ENCODE measurements at regions not wholly inside any gene's neighbourhood (a gene's known extent, or its start where the extent isn't known, plus 50 kb on each side); places are given as distances from the start of the nearest gene placed in this dataset.

DNA sequence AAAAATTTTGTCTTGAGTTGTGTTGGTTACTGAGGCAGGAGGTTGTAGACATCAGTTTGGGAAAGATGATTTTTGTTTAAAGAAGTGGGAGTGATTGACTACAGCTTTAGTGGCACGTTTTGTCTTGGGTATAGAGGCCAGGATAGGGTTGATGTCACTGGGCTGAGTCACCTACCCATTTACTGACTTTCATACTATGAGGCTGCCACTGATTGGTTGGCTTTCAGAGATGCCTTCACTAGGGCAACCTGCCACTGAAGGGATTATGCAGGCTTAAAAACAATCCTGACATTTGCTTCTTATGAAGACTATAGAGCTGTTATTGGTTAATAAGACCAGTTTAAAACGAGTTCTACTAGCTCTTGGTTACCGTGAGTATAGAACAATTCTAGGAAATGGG, 479.1 kb downstream of the SOX11 start:
- no peaks in the 10 kb centered on the region for H4K20me1 ChIP-seq (ENCODE audit: control insufficient read depth, insufficient read depth, low read length, poor library complexity, severe bottlenecking)
- ATAC-seq (ENCODE audit: low read depth) = no peak

DNA sequence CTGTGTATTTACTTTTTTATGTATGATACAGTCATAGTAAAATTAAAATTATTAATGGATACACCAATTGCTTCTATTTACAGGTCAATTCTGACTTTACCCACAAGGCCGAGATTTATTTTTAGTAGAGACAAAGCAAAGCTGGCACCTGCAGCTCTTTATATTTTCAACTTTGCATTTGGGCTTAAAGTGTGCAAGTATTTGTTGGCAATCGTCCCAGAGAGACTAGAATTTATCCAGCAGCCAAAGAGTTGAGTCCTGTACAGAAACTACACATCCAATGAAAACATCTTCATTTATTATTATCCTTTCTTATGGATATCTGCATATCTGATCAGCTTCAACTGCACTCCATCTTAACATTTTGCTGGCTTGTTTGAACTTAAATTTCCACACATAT, 485.6 kb downstream of the SOX11 start:
- no peaks in the 10 kb centered on the region for H3K4me1 Mint-ChIP-seq
- H2AFZ ChIP-seq (ENCODE audit: insufficient read depth, low read depth, low read length, poor library complexity, severe bottlenecking) = no peak overlapping the region
- ATAC-seq (ENCODE audit: low read depth) (no peak), DNase-seq (no peak)
- no peak overlapping the region for H3K27ac Mint-ChIP-seq
- no peaks in the 10 kb centered on the region for H3K36me3 ChIP-seq (replicated peaks in 1 of 2; ENCODE audit: control extremely low read depth in 1 of 2, control insufficient read depth in 1 of 2, extremely low read depth in 1 of 2, insufficient read depth in 2 of 2, low read length in 1 of 2)
- H3K79me2 ChIP-seq (ENCODE audit: control insufficient read depth, insufficient read depth, low read length) = no peaks in the 10 kb centered on the region
- H3K4me3 ChIP-seq (ENCODE audit: control extremely low read depth in 1 of 5, extremely low read depth in 1 of 5, insufficient read depth in 1 of 5, low read depth in 2 of 5, low read length in 4 of 5) = no peak overlapping the region
- no peaks in the 10 kb centered on the region for H4K20me1 ChIP-seq (ENCODE audit: control insufficient read depth, insufficient read depth, low read length, poor library complexity, severe bottlenecking)
- H3K27me3 Mint-ChIP-seq = peaks cover 4% of the 10 kb centered on the region
- no peak overlapping the region for H3K4me3 Mint-ChIP-seq
- no peaks in the 10 kb centered on the region for H3K4me1 ChIP-seq (ENCODE audit: control insufficient read depth in 2 of 2, insufficient read depth in 2 of 2, low read length in 2 of 2)
- WGBS (ENCODE audit: insufficient coverage) = 100% methylated on average over 1 of the region's 2 CpGs
- H3K27ac ChIP-seq (ENCODE audit: low read length in 2 of 2) = no peak overlapping the region
- peaks cover 0 to 7% (median 1%) of the 10 kb centered on the region in 3 donors for H3K9me3 ChIP-seq (ENCODE audit: control extremely low read depth in 1 of 3, control insufficient read depth in 2 of 3, insufficient read depth in 1 of 3, low read length in 2 of 3)
- H3K4me2 ChIP-seq (replicated peaks; ENCODE audit: low read depth, low read length, poor library complexity, severe bottlenecking) = no peak overlapping the region
- intact Hi-C loops (cut with micrococcal nuclease) = no loop called here
- no peaks in the 10 kb centered on the region for H3K27me3 ChIP-seq (replicated peaks in 1 of 4; ENCODE audit: control extremely low read depth in 1 of 4, control insufficient read depth in 3 of 4, insufficient read depth in 4 of 4, low read length in 3 of 4)
- TF ChIP-seq EZH2 (IDR thresholded peaks at IDR 0.05; ENCODE audit: borderline replicate concordance, insufficient read depth, low read depth, low read length, poor library complexity, severe bottlenecking) = no peak
- TF ChIP-seq, protein P1, sequence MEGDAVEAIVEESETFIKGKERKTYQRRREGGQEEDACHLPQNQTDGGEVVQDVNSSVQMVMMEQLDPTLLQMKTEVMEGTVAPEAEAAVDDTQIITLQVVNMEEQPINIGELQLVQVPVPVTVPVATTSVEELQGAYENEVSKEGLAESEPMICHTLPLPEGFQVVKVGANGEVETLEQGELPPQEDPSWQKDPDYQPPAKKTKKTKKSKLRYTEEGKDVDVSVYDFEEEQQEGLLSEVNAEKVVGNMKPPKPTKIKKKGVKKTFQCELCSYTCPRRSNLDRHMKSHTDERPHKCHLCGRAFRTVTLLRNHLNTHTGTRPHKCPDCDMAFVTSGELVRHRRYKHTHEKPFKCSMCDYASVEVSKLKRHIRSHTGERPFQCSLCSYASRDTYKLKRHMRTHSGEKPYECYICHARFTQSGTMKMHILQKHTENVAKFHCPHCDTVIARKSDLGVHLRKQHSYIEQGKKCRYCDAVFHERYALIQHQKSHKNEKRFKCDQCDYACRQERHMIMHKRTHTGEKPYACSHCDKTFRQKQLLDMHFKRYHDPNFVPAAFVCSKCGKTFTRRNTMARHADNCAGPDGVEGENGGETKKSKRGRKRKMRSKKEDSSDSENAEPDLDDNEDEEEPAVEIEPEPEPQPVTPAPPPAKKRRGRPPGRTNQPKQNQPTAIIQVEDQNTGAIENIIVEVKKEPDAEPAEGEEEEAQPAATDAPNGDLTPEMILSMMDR (IDR thresholded peaks at IDR 0.05) = no peak
- CTCF ChIA-PET = no interaction called here
- POLR2A ChIA-PET = no interaction called here
- H3K9ac ChIP-seq (ENCODE audit: low read length) = no peak overlapping the region
- peaks cover 8% of the 10 kb centered on the region for H3K9me3 Mint-ChIP-seq (ENCODE audit: insufficient read depth)

More for the DNA sequence above, 479.1 kb downstream of the SOX11 start:
- H3K4me3 ChIP-seq (ENCODE audit: control extremely low read depth in 1 of 5, extremely low read depth in 1 of 5, insufficient read depth in 1 of 5, low read depth in 2 of 5, low read length in 4 of 5) = no peak overlapping the region
- no peak for TF ChIP-seq EZH2 (IDR thresholded peaks at IDR 0.05; ENCODE audit: borderline replicate concordance, insufficient read depth, low read depth, low read length, poor library complexity, severe bottlenecking)
- TF ChIP-seq, protein P1 (IDR thresholded peaks at IDR 0.05) = no peak
- H3K27me3 ChIP-seq (replicated peaks in 1 of 4; ENCODE audit: control extremely low read depth in 1 of 4, control insufficient read depth in 3 of 4, insufficient read depth in 4 of 4, low read length in 3 of 4) = no peaks in the 10 kb centered on the region
- H3K36me3 ChIP-seq (replicated peaks in 1 of 2; ENCODE audit: control extremely low read depth in 1 of 2, control insufficient read depth in 1 of 2, extremely low read depth in 1 of 2, insufficient read depth in 2 of 2, low read length in 1 of 2) = no peaks in the 10 kb centered on the region
- Mint-ChIP-seq H3K9me3 (ENCODE audit: insufficient read depth) (peaks cover 10% of the 10 kb centered on the region), H3K27ac (no peak overlapping the region), H3K4me1 (peaks cover 5% of the 10 kb centered on the region), H3K4me3 (no peak overlapping the region), H3K27me3 (no peaks in the 10 kb centered on the region)
- WGBS (ENCODE audit: insufficient coverage) = no CpG with 5 or more reads among the region's 3 CpGs
- H3K4me2 ChIP-seq (replicated peaks; ENCODE audit: low read depth, low read length, poor library complexity, severe bottlenecking) = no peak overlapping the region
- no peak overlapping the region for H3K27ac ChIP-seq (ENCODE audit: low read length in 2 of 2)
- CTCF ChIA-PET = no interaction called here
- POLR2A ChIA-PET = no interaction called here
- H3K9me3 ChIP-seq (ENCODE audit: control extremely low read depth in 1 of 3, control insufficient read depth in 2 of 3, insufficient read depth in 1 of 3, low read length in 2 of 3) = peaks cover 0 to 7% (median 1%) of the 10 kb centered on the region in 3 donors
- no peak for DNase-seq
- intact Hi-C loops (cut with micrococcal nuclease) = no loop called here
- no peaks in the 10 kb centered on the region for H3K79me2 ChIP-seq (ENCODE audit: control insufficient read depth, insufficient read depth, low read length)
- no peaks in the 10 kb centered on the region for H3K4me1 ChIP-seq (ENCODE audit: control insufficient read depth in 2 of 2, insufficient read depth in 2 of 2, low read length in 2 of 2)
- H3K9ac ChIP-seq (ENCODE audit: low read length) = no peak overlapping the region
- H2AFZ ChIP-seq (ENCODE audit: insufficient read depth, low read depth, low read length, poor library complexity, severe bottlenecking) = no peak overlapping the region

All from B cell (primary cell).